Fibroblast of peridontal ligament (primary cell): ENCODE measurements at regions not wholly inside any gene's neighbourhood (a gene's known extent, or its start where the extent isn't known, plus 50 kb on each side); places are given as distances from the start of the nearest gene placed in this dataset.

Source experiments
- DNase-seq: peaks from one replicate; pipeline ENCODE4 v3.0.0-alpha.2; 2010; ENCODE audit errors: extremely low read depth

- no peak for DNase-seq
Measured at GRCh38 chr14:87879389-87879788, 113.6 kb downstream of the GALC start.

GRCh38 chr14:87878959-87879358 is 114.0 kb downstream of the GALC start:
- DNase-seq, result no peak

- DNase-seq, result no peak
Measured at GRCh38 chr14:87877877-87878276, 115.1 kb downstream of the GALC start.

GRCh38 chr14:87874676-87875075 is 118.3 kb downstream of the GALC start:
- no peak for DNase-seq

- no peak for DNase-seq
Measured at GRCh38 chr14:87873741-87874140, 119.2 kb downstream of the GALC start.

- peak; percentile 51 for DNase-seq
Measured at GRCh38 chr14:87869619-87870583, 123.1 kb downstream of the GALC start.

GRCh38 chr14:87868920-87869319 is 124.1 kb downstream of the GALC start:
- DNase-seq, result no peak

GRCh38 chr14:87866116-87866515 is 126.9 kb downstream of the GALC start:
- no peak for DNase-seq

- no peak for DNase-seq
Measured at GRCh38 chr14:87864356-87865270, 128.4 kb downstream of the GALC start.

GRCh38 chr14:87863047-87863446 is 129.9 kb downstream of the GALC start:
- DNase-seq, result no peak

GRCh38 chr14:87852107-87852506 is 140.9 kb downstream of the GALC start:
- no peak for DNase-seq

- DNase-seq, result no peak
Measured at GRCh38 chr14:87851190-87851589, 141.8 kb downstream of the GALC start.

- DNase-seq, result no peak
Measured at GRCh38 chr14:87847216-87847755, 145.7 kb downstream of the GALC start.

GRCh38 chr14:87840906-87841305 is 152.1 kb downstream of the GALC start:
- DNase-seq, result no peak

- no peak for DNase-seq
Measured at GRCh38 chr14:87838931-87839330, 154.1 kb downstream of the GALC start.

- DNase-seq, result no peak
Measured at GRCh38 chr14:87837296-87837695, 155.7 kb downstream of the GALC start.

- DNase-seq, result no peak
Measured at GRCh38 chr14:87834594-87834993, 158.4 kb downstream of the GALC start.

- DNase-seq, result no peak
Measured at GRCh38 chr14:87833026-87833425, 160.0 kb downstream of the GALC start.

- DNase-seq, result no peak
Measured at GRCh38 chr14:87830443-87831096, 162.4 kb downstream of the GALC start.

- no peak for DNase-seq
Measured at GRCh38 chr14:87829543-87829942, 163.4 kb downstream of the GALC start.

- peak; percentile 12 for DNase-seq
Measured at GRCh38 chr14:87824266-87824665, 168.7 kb downstream of the GALC start.

GRCh38 chr14:87816416-87816815 is 176.6 kb downstream of the GALC start:
- DNase-seq, result no peak
